HG02884 (cell line): ENCODE measurements at regions not wholly inside any gene's neighbourhood (a gene's known extent, or its start where the extent isn't known, plus 50 kb on each side); places are given as distances from the start of the nearest gene placed in this dataset.

Experiments
- ATAC-seq: cut with Tn5 transposase; IDR thresholded peaks from one replicate; pipeline ENCODE4 v1.9.1; 2021; ENCODE audit warnings: mild to moderate bottlenecking, moderate library complexity; ENCODE audit not compliant: unreplicated experiment

GRCh38 chr3:146680617-146681016, 75.5 kb upstream of the PLSCR5 start:
- ATAC-seq: no peak

GRCh38 chr3:146679995-146680394, 74.8 kb upstream of the PLSCR5 start:
- no peak for ATAC-seq

- no peak for ATAC-seq
Measured at GRCh38 chr3:146679191-146679590, 74.0 kb upstream of the PLSCR5 start.

- ATAC-seq: no peak
Measured at GRCh38 chr3:146672941-146673340, 67.8 kb upstream of the PLSCR5 start.

- ATAC-seq: no peak
Measured at GRCh38 chr3:146664403-146664802, 59.3 kb upstream of the PLSCR5 start.

- ATAC-seq: no peak
Measured at GRCh38 chr3:146658841-146659240, 53.7 kb upstream of the PLSCR5 start.

GRCh38 chr3:146655333-146655996, 50.3 kb upstream of the PLSCR5 start:
- ATAC-seq: no peak
